ENCODE measurements at regions not wholly inside any gene's neighbourhood (a gene's known extent, or its start where the extent isn't known, plus 50 kb on each side); places are given as distances from the start of the nearest gene placed in this dataset.

- DNase-seq (ENCODE audit: low read depth in 2 of 2): no peak
Measured at GRCh38 chr6:169912266-169913095, 161.1 kb downstream of the ERMARD start.

GRCh38 chr6:169911264-169912263, 160.1 kb downstream of the ERMARD start:
- DNase-seq (ENCODE audit: low read depth in 2 of 2): no peak

- DNase-seq (ENCODE audit: low read depth in 2 of 2): no peak
Measured at GRCh38 chr6:169909113-169909512, 157.7 kb downstream of the ERMARD start.

GRCh38 chr6:169908403-169908933, 157.0 kb downstream of the ERMARD start:
- DNase-seq (ENCODE audit: low read depth in 2 of 2): no peak

- no peak for DNase-seq (ENCODE audit: low read depth in 2 of 2)
Measured at GRCh38 chr6:169907419-169908115, 156.1 kb downstream of the ERMARD start.

- no peak for DNase-seq (ENCODE audit: low read depth in 2 of 2)
Measured at GRCh38 chr6:169906688-169907418, 155.4 kb downstream of the ERMARD start.

- DNase-seq (ENCODE audit: low read depth in 2 of 2): no peak
Measured at GRCh38 chr6:169906004-169906687, 154.7 kb downstream of the ERMARD start.

- no peak for DNase-seq (ENCODE audit: low read depth in 2 of 2)
Measured at GRCh38 chr6:169905041-169905807, 153.8 kb downstream of the ERMARD start.

GRCh38 chr6:169904051-169904922, 152.9 kb downstream of the ERMARD start:
- no peak for DNase-seq (ENCODE audit: low read depth in 2 of 2)

GRCh38 chr6:169903122-169903521, 151.7 kb downstream of the ERMARD start:
- no peak for DNase-seq (ENCODE audit: low read depth in 2 of 2)

GRCh38 chr6:169902604-169903003, 151.2 kb downstream of the ERMARD start:
- DNase-seq (ENCODE audit: low read depth in 2 of 2): no peak

GRCh38 chr6:169902070-169902469, 150.6 kb downstream of the ERMARD start:
- no peak for DNase-seq (ENCODE audit: low read depth in 2 of 2)

- no peak for DNase-seq (ENCODE audit: low read depth in 2 of 2)
Measured at GRCh38 chr6:169899481-169900145, 148.2 kb downstream of the ERMARD start.

GRCh38 chr6:169898788-169899480, 147.5 kb downstream of the ERMARD start:
- no peak for DNase-seq (ENCODE audit: low read depth in 2 of 2)

- no peak for DNase-seq (ENCODE audit: low read depth in 2 of 2)
Measured at GRCh38 chr6:169897601-169898358, 146.4 kb downstream of the ERMARD start.

GRCh38 chr6:169896826-169897456, 145.5 kb downstream of the ERMARD start:
- DNase-seq (ENCODE audit: low read depth in 2 of 2): no peak

Measured in stimulated activated CD8-positive, alpha-beta memory T cell treated with anti-CD3 and anti-CD28 coated beads, Interleukin-2, amount 100 ng/mL, for 48 hours (primary cell).